ENCODE measurements at regions not wholly inside any gene's neighbourhood (a gene's known extent, or its start where the extent isn't known, plus 50 kb on each side); places are given as distances from the start of the nearest gene placed in this dataset.

- H3K9me3 ChIP-seq (ENCODE audit: low read depth, low read length), result no peaks in the 10 kb centered on the region
- no peak overlapping the region for H3K4me3 ChIP-seq (ENCODE audit: insufficient read depth, low read length)
- no peak for DNase-seq (ENCODE audit: insufficient read length, low spot score, missing footprints)
- TF ChIP-seq, protein P1, sequence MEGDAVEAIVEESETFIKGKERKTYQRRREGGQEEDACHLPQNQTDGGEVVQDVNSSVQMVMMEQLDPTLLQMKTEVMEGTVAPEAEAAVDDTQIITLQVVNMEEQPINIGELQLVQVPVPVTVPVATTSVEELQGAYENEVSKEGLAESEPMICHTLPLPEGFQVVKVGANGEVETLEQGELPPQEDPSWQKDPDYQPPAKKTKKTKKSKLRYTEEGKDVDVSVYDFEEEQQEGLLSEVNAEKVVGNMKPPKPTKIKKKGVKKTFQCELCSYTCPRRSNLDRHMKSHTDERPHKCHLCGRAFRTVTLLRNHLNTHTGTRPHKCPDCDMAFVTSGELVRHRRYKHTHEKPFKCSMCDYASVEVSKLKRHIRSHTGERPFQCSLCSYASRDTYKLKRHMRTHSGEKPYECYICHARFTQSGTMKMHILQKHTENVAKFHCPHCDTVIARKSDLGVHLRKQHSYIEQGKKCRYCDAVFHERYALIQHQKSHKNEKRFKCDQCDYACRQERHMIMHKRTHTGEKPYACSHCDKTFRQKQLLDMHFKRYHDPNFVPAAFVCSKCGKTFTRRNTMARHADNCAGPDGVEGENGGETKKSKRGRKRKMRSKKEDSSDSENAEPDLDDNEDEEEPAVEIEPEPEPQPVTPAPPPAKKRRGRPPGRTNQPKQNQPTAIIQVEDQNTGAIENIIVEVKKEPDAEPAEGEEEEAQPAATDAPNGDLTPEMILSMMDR (IDR thresholded peaks at IDR 0.05; ENCODE audit: extremely low read depth, low read depth, low read length), result no peak
- H3K4me2 ChIP-seq (ENCODE audit: insufficient read depth, low read length), result no peak overlapping the region
- no peak overlapping the region for H2AFZ ChIP-seq (ENCODE audit: low read length)
- no peaks in the 10 kb centered on the region for H3K36me3 ChIP-seq (ENCODE audit: insufficient read depth, low read length)
- H4K20me1 ChIP-seq (ENCODE audit: insufficient read depth, low read length), result no peaks in the 10 kb centered on the region
- no peaks in the 10 kb centered on the region for H3K79me2 ChIP-seq (ENCODE audit: insufficient read depth, low read length)
- no peaks in the 10 kb centered on the region for H3K4me1 ChIP-seq (ENCODE audit: insufficient read depth, low read length)
- H3K27me3 ChIP-seq (ENCODE audit: insufficient read depth, low read length), result no peaks in the 10 kb centered on the region
- no peak overlapping the region for H3K27ac ChIP-seq (ENCODE audit: low read depth, low read length)
Observed at GRCh38 chr3:144529566-144529965, 557.9 kb downstream of the DIPK2A start.

GRCh38 chr3:144544871-144545270, 573.2 kb downstream of the DIPK2A start:
- Histone ChIP-seq H3K27ac (ENCODE audit: low read depth, low read length) (no peak overlapping the region), H3K79me2 (ENCODE audit: insufficient read depth, low read length) (no peaks in the 10 kb centered on the region), H4K20me1 (ENCODE audit: insufficient read depth, low read length) (no peaks in the 10 kb centered on the region), H3K4me3 (ENCODE audit: insufficient read depth, low read length) (no peak overlapping the region), H3K9me3 (ENCODE audit: low read depth, low read length) (no peaks in the 10 kb centered on the region), H3K4me2 (ENCODE audit: insufficient read depth, low read length) (no peak overlapping the region), H2AFZ (ENCODE audit: low read length) (no peak overlapping the region), H3K36me3 (ENCODE audit: insufficient read depth, low read length) (no peaks in the 10 kb centered on the region), H3K27me3 (ENCODE audit: insufficient read depth, low read length) (no peaks in the 10 kb centered on the region), H3K4me1 (ENCODE audit: insufficient read depth, low read length) (no peaks in the 10 kb centered on the region)
- DNase-seq (ENCODE audit: insufficient read length, low spot score, missing footprints), result no peak
- TF ChIP-seq, protein P1 (IDR thresholded peaks at IDR 0.05; ENCODE audit: extremely low read depth, low read depth, low read length), result no peak

DNA sequence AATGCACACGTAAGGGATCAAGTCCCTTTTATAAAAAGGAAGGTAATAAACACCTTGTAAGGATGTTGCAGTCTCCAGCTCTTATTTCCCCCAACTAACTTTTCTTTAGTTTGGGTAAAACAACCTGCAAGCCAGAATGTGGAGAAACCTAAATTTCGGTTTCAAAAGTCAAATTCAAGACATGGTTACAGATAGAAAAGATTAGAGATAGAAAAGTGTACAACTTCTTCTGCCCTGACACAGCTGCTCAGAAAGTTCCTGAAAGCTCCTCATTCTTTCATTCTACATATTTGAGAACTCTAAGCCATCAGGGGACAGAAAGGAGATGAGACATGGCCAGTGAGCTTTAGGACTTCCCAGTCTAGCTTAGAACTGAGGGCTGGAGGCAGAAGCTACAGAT, 574.9 kb downstream of the DIPK2A start:
- no peak overlapping the region for H2AFZ ChIP-seq (ENCODE audit: low read length)
- H3K36me3 ChIP-seq (ENCODE audit: insufficient read depth, low read length), result no peaks in the 10 kb centered on the region
- H3K9me3 ChIP-seq (ENCODE audit: low read depth, low read length), result no peaks in the 10 kb centered on the region
- no peaks in the 10 kb centered on the region for H3K79me2 ChIP-seq (ENCODE audit: insufficient read depth, low read length)
- DNase-seq (ENCODE audit: insufficient read length, low spot score, missing footprints), result no peak
- no peaks in the 10 kb centered on the region for H3K4me1 ChIP-seq (ENCODE audit: insufficient read depth, low read length)
- no peaks in the 10 kb centered on the region for H4K20me1 ChIP-seq (ENCODE audit: insufficient read depth, low read length)
- TF ChIP-seq, protein P1 (IDR thresholded peaks at IDR 0.05; ENCODE audit: extremely low read depth, low read depth, low read length), result no peak
- H3K27ac ChIP-seq (ENCODE audit: low read depth, low read length), result no peak overlapping the region
- no peak overlapping the region for H3K4me3 ChIP-seq (ENCODE audit: insufficient read depth, low read length)
- no peaks in the 10 kb centered on the region for H3K27me3 ChIP-seq (ENCODE audit: insufficient read depth, low read length)
- no peak overlapping the region for H3K4me2 ChIP-seq (ENCODE audit: insufficient read depth, low read length)

GRCh38 chr3:144548346-144548745, 576.7 kb downstream of the DIPK2A start:
- Histone ChIP-seq H2AFZ (ENCODE audit: low read length) (no peak overlapping the region), H3K4me2 (ENCODE audit: insufficient read depth, low read length) (no peak overlapping the region), H3K36me3 (ENCODE audit: insufficient read depth, low read length) (no peaks in the 10 kb centered on the region), H3K4me3 (ENCODE audit: insufficient read depth, low read length) (no peak overlapping the region), H3K4me1 (ENCODE audit: insufficient read depth, low read length) (no peaks in the 10 kb centered on the region), H4K20me1 (ENCODE audit: insufficient read depth, low read length) (no peaks in the 10 kb centered on the region), H3K27ac (ENCODE audit: low read depth, low read length) (no peak overlapping the region), H3K27me3 (ENCODE audit: insufficient read depth, low read length) (no peaks in the 10 kb centered on the region), H3K9me3 (ENCODE audit: low read depth, low read length) (no peaks in the 10 kb centered on the region), H3K79me2 (ENCODE audit: insufficient read depth, low read length) (no peaks in the 10 kb centered on the region)
- DNase-seq (ENCODE audit: insufficient read length, low spot score, missing footprints), result no peak
- TF ChIP-seq, protein P1 (IDR thresholded peaks at IDR 0.05; ENCODE audit: extremely low read depth, low read depth, low read length), result no peak

Data from osteoblast (primary cell).